AG09309 (cell line): ENCODE measurements at regions not wholly inside any gene's neighbourhood (a gene's known extent, or its start where the extent isn't known, plus 50 kb on each side); places are given as distances from the start of the nearest gene placed in this dataset.

Experiments
- DNase-seq: peaks from one replicate; pipeline ENCODE4 v3.0.0-alpha.2; 2010; ENCODE audit warnings: low read depth
- H3K4me3 ChIP-seq: 2 replicates; pipeline ENCODE4 v1.5.1; 2011; ENCODE audit warnings: mild to moderate bottlenecking, low read depth, low read length, moderate library complexity; ENCODE audit not compliant: control insufficient read depth
- CTCF ChIP-seq: IDR thresholded peaks from 2 replicates; pipeline ENCODE4 v1.5.1; 2011; ENCODE audit warnings: mild to moderate bottlenecking, low read depth, low read length, inconsistent platforms; ENCODE audit not compliant: insufficient read depth, control insufficient read depth; ENCODE audit errors: missing control alignments

- no peak overlapping the region for H3K4me3 ChIP-seq
- no peak for TF ChIP-seq CTCF
- no peak for DNase-seq
Observed at GRCh38 chr3:61446341-61446740, 115.0 kb upstream of the PTPRG start.

- no peak for DNase-seq
- no peak for TF ChIP-seq CTCF
- no peak overlapping the region for H3K4me3 ChIP-seq
Observed at GRCh38 chr3:61448378-61448777, 113.0 kb upstream of the PTPRG start.

- no peak for TF ChIP-seq CTCF
- no peak for DNase-seq
- H3K4me3 ChIP-seq = no peak overlapping the region
Observed at GRCh38 chr3:61449327-61450040, 111.9 kb upstream of the PTPRG start.

GRCh38 chr3:61450866-61451265 lies 110.5 kb upstream of the PTPRG start:
- DNase-seq = no peak
- H3K4me3 ChIP-seq = no peak overlapping the region
- TF ChIP-seq CTCF = no peak

GRCh38 chr3:61451841-61452240 lies 109.5 kb upstream of the PTPRG start:
- no peak for TF ChIP-seq CTCF
- no peak overlapping the region for H3K4me3 ChIP-seq
- DNase-seq = no peak

- no peak for TF ChIP-seq CTCF
- H3K4me3 ChIP-seq = no peak overlapping the region
- DNase-seq = no peak
Observed at GRCh38 chr3:61452535-61453090, 108.8 kb upstream of the PTPRG start.
